NCI-H2107 (cell line): ENCODE measurements at regions not wholly inside any gene's neighbourhood (a gene's known extent, or its start where the extent isn't known, plus 50 kb on each side); places are given as distances from the start of the nearest gene placed in this dataset.

Experiments used
- DNase-seq: peaks from one replicate; lab custom pipeline; 2025; lab: John Stamatoyannopoulos, UW

GRCh38 chr20:12022126-12022525 lies 104.4 kb downstream of the BTBD3 start:
- DNase-seq = no peak

- DNase-seq = no peak
These were observed 105.6 kb downstream of the BTBD3 start for GRCh38 chr20:12023194-12023795.

GRCh38 chr20:12028771-12029170 lies 111.1 kb downstream of the BTBD3 start:
- DNase-seq = no peak

GRCh38 chr20:12030470-12030869 lies 112.8 kb downstream of the BTBD3 start:
- no peak for DNase-seq

GRCh38 chr20:12036142-12036541 lies 118.4 kb downstream of the BTBD3 start:
- no peak for DNase-seq

- no peak for DNase-seq
These were observed 119.8 kb downstream of the BTBD3 start for GRCh38 chr20:12037521-12037920.

GRCh38 chr20:12040261-12040660 lies 122.6 kb downstream of the BTBD3 start:
- no peak for DNase-seq

- DNase-seq = no peak
These were observed 127.3 kb downstream of the BTBD3 start for GRCh38 chr20:12044969-12045368.

GRCh38 chr20:12047838-12048432 lies 130.2 kb downstream of the BTBD3 start:
- no peak for DNase-seq

GRCh38 chr20:12049125-12049524 lies 131.4 kb downstream of the BTBD3 start:
- no peak for DNase-seq

GRCh38 chr20:12051206-12052163 lies 133.8 kb downstream of the BTBD3 start:
- no peak for DNase-seq

GRCh38 chr20:12053353-12053752 lies 135.7 kb downstream of the BTBD3 start:
- DNase-seq = no peak

GRCh38 chr20:12054556-12054955 lies 136.9 kb downstream of the BTBD3 start:
- DNase-seq = no peak

GRCh38 chr20:12055161-12055560 lies 137.5 kb downstream of the BTBD3 start:
- DNase-seq = no peak

GRCh38 chr20:12056839-12057238 lies 139.1 kb downstream of the BTBD3 start:
- no peak for DNase-seq

GRCh38 chr20:12057778-12058177 lies 140.1 kb downstream of the BTBD3 start:
- no peak for DNase-seq

- no peak for DNase-seq
These were observed 140.5 kb downstream of the BTBD3 start for GRCh38 chr20:12058216-12058615.

- DNase-seq = no peak
These were observed 143.8 kb downstream of the BTBD3 start for GRCh38 chr20:12061466-12061865.

GRCh38 chr20:12063106-12063684 lies 145.5 kb downstream of the BTBD3 start:
- no peak for DNase-seq

GRCh38 chr20:12064540-12064939 lies 146.8 kb downstream of the BTBD3 start:
- no peak for DNase-seq

- DNase-seq = no peak
These were observed 150.0 kb downstream of the BTBD3 start for GRCh38 chr20:12067686-12068085.

- DNase-seq = no peak
These were observed 150.4 kb downstream of the BTBD3 start for GRCh38 chr20:12068121-12068520.

GRCh38 chr20:12069181-12069580 lies 151.5 kb downstream of the BTBD3 start:
- DNase-seq = no peak
